ENCODE measurements at regions not wholly inside any gene's neighbourhood (a gene's known extent, or its start where the extent isn't known, plus 50 kb on each side); places are given as distances from the start of the nearest gene placed in this dataset.

DNA sequence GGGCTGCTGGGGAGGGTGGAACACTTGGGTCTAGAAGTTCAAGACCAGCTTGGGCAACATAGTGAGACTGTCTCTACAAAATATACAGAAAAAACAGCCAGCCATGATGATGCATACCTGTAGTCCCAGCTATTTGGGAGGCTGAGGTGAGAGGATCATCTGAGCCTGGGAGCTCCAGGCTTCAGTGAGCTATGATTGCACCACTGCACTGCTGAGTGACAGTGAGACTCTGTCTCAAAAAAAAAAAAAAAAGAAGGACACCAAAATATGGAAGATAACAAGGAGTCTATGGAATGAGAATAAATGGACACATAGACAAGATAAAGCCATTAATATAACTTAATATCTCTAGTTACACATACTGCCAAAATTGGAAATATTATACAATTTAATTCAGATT, 62.7 kb upstream of the IL15 start:
- no peak overlapping the region for H3K4me3 ChIP-seq (replicated peaks in 1 of 3)
- H3K4me1 ChIP-seq, result peaks cover 0 to 9% of the 10 kb centered on the region in 2 donors
- H3K27me3 ChIP-seq, result no peaks in the 10 kb centered on the region
- no peaks in the 10 kb centered on the region for H3K36me3 ChIP-seq
- intact Hi-C loops (cut with DNase I), result no loop called here
- no peak overlapping the region for H3K27ac ChIP-seq
- H3K9me3 ChIP-seq, result no peaks in the 10 kb centered on the region
- no peak for TF ChIP-seq CTCF (IDR thresholded peaks at IDR 0.05)
- TF ChIP-seq POLR2A (IDR thresholded peaks at IDR 0.05), result no peak
- DNase-seq, result no peak

GRCh38 chr4:141575884-141576283, 60.5 kb upstream of the IL15 start:
- Histone ChIP-seq H3K27ac (peak overlapping the region; percentile 34 to 61 (median 58)), H3K4me1 (peaks cover 0 to 9% of the 10 kb centered on the region in 2 donors), H3K9me3 (no peaks in the 10 kb centered on the region), H3K36me3 (no peaks in the 10 kb centered on the region), H3K4me3 (replicated peaks in 1 of 3) (no peak overlapping the region), H3K27me3 (no peaks in the 10 kb centered on the region)
- TF ChIP-seq POLR2A (IDR thresholded peaks at IDR 0.05) (no peak), CTCF (IDR thresholded peaks at IDR 0.05) (no peak)
- 59 to 64% methylated on average over 4 of the region's 4 CpGs for WGBS, 2 donors
- intact Hi-C loops (cut with DNase I), result no loop called here
- no peak for DNase-seq

DNA sequence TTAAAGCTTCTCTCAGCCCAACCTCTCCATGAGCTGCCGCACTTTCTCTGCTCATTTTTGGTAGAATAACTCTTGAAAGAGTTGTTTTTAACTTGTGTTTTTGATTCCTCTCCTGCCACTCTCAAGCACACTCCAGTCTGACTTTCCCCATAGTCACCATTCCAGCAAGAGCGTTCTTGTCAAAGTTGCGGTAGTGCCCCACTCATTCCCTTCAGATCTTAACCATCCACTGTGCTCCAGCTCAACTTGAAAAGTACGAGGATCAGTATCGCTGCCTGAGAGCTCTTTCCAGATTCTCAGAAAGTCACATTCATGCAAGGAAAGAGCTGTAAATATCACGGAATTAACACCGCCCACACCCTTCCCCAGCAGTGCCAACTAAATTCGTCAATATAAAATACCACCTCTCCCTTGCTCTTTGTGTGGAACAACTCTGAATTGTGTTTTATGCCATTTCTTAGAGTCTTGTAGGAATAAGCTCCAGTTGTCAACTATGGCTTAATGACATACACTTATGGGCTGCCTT, 59.7 kb upstream of the IL15 start:
- Histone ChIP-seq H3K9me3 (no peaks in the 10 kb centered on the region), H3K36me3 (no peaks in the 10 kb centered on the region), H3K4me1 (peaks cover 0 to 9% of the 10 kb centered on the region in 2 donors), H3K27ac (peak overlapping the region; percentile 34 to 61 (median 58)), H3K27me3 (no peaks in the 10 kb centered on the region), H3K4me3 (replicated peaks in 1 of 3) (peak overlapping the region in 2 of 3 donors; percentile 2 to 4)
- no peak for TF ChIP-seq CTCF (IDR thresholded peaks at IDR 0.05)
- peak in 1 of 2 donors; percentile 30 for TF ChIP-seq POLR2A (IDR thresholded peaks at IDR 0.05)
- intact Hi-C loops (cut with DNase I), result no loop called here
- WGBS, 2 donors, result 32 to 56% methylated on average over 8 of the region's 8 CpGs
- peak; percentile 49 to 69 for DNase-seq

- TF ChIP-seq CTCF (IDR thresholded peaks at IDR 0.05) (no peak), POLR2A (IDR thresholded peaks at IDR 0.05) (no peak)
- DNase-seq, result no peak
- Histone ChIP-seq H3K36me3 (no peaks in the 10 kb centered on the region), H3K27ac (no peak overlapping the region), H3K9me3 (no peaks in the 10 kb centered on the region), H3K4me3 (replicated peaks in 1 of 3) (no peak overlapping the region), H3K4me1 (peaks cover 0 to 9% of the 10 kb centered on the region in 2 donors), H3K27me3 (no peaks in the 10 kb centered on the region)
- intact Hi-C loops (cut with DNase I), result no loop called here
Observed at GRCh38 chr4:141578451-141578850, 57.9 kb upstream of the IL15 start.

- intact Hi-C loops (cut with DNase I), result no loop called here
- Histone ChIP-seq H3K27me3 (no peaks in the 10 kb centered on the region), H3K36me3 (no peaks in the 10 kb centered on the region), H3K9me3 (no peaks in the 10 kb centered on the region), H3K27ac (no peak overlapping the region), H3K4me3 (replicated peaks in 1 of 3) (no peak overlapping the region), H3K4me1 (peaks cover 0 to 8% of the 10 kb centered on the region in 2 donors)
- DNase-seq, result no peak
- TF ChIP-seq POLR2A (IDR thresholded peaks at IDR 0.05), result no peak
- no peak for TF ChIP-seq CTCF (IDR thresholded peaks at IDR 0.05)
Observed at GRCh38 chr4:141580523-141580922, 55.9 kb upstream of the IL15 start.

Data from thyroid gland (tissue), 4 donors.